Liver (tissue), 7 donors: ENCODE measurements at regions not wholly inside any gene's neighbourhood (a gene's known extent, or its start where the extent isn't known, plus 50 kb on each side); places are given as distances from the start of the nearest gene placed in this dataset.

ENCODE experiments used
- DNase-seq: peaks from one replicate; pipeline ENCODE4 v3.0.0-alpha.2; 2017; ENCODE audit warnings: low spot score
- H3K27ac ChIP-seq, 2 donors: one replicate each; pipeline ENCODE4 v1.7.0; 2013; ENCODE audit warnings: inconsistent platforms in 2 of 2, low read length in 2 of 2, control low read depth in 1 of 2, low read depth in 1 of 2, mild to moderate bottlenecking in 1 of 2
- H3K27me3 ChIP-seq, 4 donors: one replicate each; pipeline versions ENCODE4 v1.6.1 to v1.7.0; 2013; ENCODE audit warnings: low read length in 3 of 4, inconsistent platforms in 1 of 4, mild to moderate bottlenecking in 1 of 4, moderate library complexity in 1 of 4; ENCODE audit not compliant: control insufficient read depth in 4 of 4, insufficient read depth in 4 of 4
- H3K36me3 ChIP-seq, 4 donors: one replicate each; pipeline versions ENCODE4 v1.6.1 to v1.7.0; 2013; ENCODE audit warnings: low read length in 3 of 4, mild to moderate bottlenecking in 3 of 4, low read depth in 1 of 4, moderate library complexity in 1 of 4; ENCODE audit not compliant: control insufficient read depth in 4 of 4, insufficient read depth in 3 of 4
- H3K4me1 ChIP-seq, 4 donors: one replicate each; pipeline versions ENCODE4 v1.6.1 to v1.7.0; 2013; ENCODE audit warnings: low read length in 3 of 4, mild to moderate bottlenecking in 3 of 4, moderate library complexity in 1 of 4; ENCODE audit not compliant: control insufficient read depth in 4 of 4, insufficient read depth in 4 of 4
- H3K4me3 ChIP-seq, 3 donors: one replicate each; pipeline versions ENCODE4 v1.6.1 to v1.7.0; 2013; ENCODE audit warnings: low read length in 3 of 3, control low read depth in 1 of 3, low read depth in 1 of 3, mild to moderate bottlenecking in 1 of 3
- H3K9ac ChIP-seq, 2 donors: one replicate each; pipeline ENCODE4 v1.7.0; 2013; ENCODE audit warnings: low read length in 2 of 2, mild to moderate bottlenecking in 2 of 2, moderate library complexity in 2 of 2, control low read depth in 1 of 2, low read depth in 1 of 2
- H3K9me3 ChIP-seq, 4 donors: one replicate each; pipeline versions ENCODE4 v1.6.1 to v1.7.0; 2013; ENCODE audit warnings: low read length in 3 of 4; ENCODE audit not compliant: control insufficient read depth in 4 of 4
- FOXA1 ChIP-seq: IDR thresholded peaks from 2 replicates; pipeline ENCODE4 v1.6.1; 2016; ENCODE audit warnings: antibody characterized with exemption
- FOXA2 ChIP-seq: IDR thresholded peaks from 2 replicates; pipeline ENCODE4 v1.6.1; 2016; ENCODE audit warnings: antibody characterized with exemption
- GABPA ChIP-seq, 2 donors: IDR thresholded peaks in 1 of 2; conservative IDR thresholded peaks in 1 of 2; 2 replicates each; pipeline ENCODE4 v1.6.1; 2016; ENCODE audit warnings: antibody characterized with exemption in 2 of 2, mild to moderate bottlenecking in 1 of 2, moderate library complexity in 1 of 2
- HNF4A ChIP-seq, 2 donors: conservative IDR thresholded peaks; 2 replicates each; pipeline ENCODE4 v1.6.1; 2016; ENCODE audit warnings: antibody characterized with exemption in 2 of 2, mild to moderate bottlenecking in 2 of 2
- JUND ChIP-seq, 2 donors: IDR thresholded peaks; 2 replicates each; pipeline ENCODE4 v1.6.1; 2016; ENCODE audit warnings: antibody characterized with exemption in 2 of 2
- NR2F2 ChIP-seq: IDR thresholded peaks from 2 replicates; pipeline ENCODE4 v1.6.1; 2016; ENCODE audit warnings: antibody characterized with exemption
- RXRA ChIP-seq, 2 donors: IDR thresholded peaks; 2 replicates each; pipeline ENCODE4 v1.6.1; 2017 to 2018; ENCODE audit warnings: antibody characterized with exemption in 2 of 2, mild to moderate bottlenecking in 1 of 2
- SP1 ChIP-seq: IDR thresholded peaks from 2 replicates; pipeline ENCODE4 v1.6.1; 2018; ENCODE audit warnings: antibody characterized with exemption, mild to moderate bottlenecking
- TAF1 ChIP-seq: conservative IDR thresholded peaks from 2 replicates; pipeline ENCODE4 v1.6.1; 2016; ENCODE audit warnings: antibody characterized with exemption, mild to moderate bottlenecking
- YY1 ChIP-seq: IDR thresholded peaks from 2 replicates; pipeline ENCODE4 v1.6.1; 2016; ENCODE audit warnings: antibody characterized with exemption, mild to moderate bottlenecking
- ZBTB33 ChIP-seq: IDR thresholded peaks from 2 replicates; pipeline ENCODE4 v1.6.1; 2016; ENCODE audit warnings: antibody characterized with exemption
- WGBS: extraction: QIAGEN DNeasy Blood & Tissue Kit; methylation state at CpG from one replicate; pipeline ENCODE4 v1.1.7; 2013; 5-methylcytosine and 5-hydroxymethylcytosine counted together
- TF ChIP-seq, protein P1 (sequence below): IDR thresholded peaks from 2 replicates; pipeline ENCODE4 v1.6.1; 2016; ENCODE audit warnings: antibody characterized with exemption
- TF ChIP-seq, protein P2 (sequence below): IDR thresholded peaks from 2 replicates; pipeline ENCODE4 v1.6.1; 2016; ENCODE audit warnings: antibody characterized with exemption
- donor health status: healthy.
- donor health status: healthy.
- donor health status: healthy.
- donor health status: healthy.

DNA sequence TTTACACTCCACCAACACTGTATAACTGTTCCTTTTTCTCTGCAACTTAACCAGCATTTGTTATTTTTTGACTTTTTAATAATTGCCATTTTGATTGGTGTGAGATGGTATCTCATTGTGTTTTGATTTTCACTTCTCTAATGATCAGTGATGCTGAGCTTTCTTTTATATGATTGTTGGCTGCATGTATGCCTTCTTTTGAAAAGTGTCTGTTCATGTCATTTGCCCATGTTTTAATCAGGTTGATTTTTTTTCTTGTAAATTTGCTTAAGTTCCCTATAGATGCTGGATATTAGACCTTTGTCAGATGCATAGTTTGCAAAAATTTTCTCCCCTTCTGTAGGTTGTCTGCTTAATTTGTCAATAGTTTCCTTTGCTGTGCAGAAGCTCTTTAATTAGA lies 263.0 kb downstream of the MBNL1 start (continued):
- TF ChIP-seq ZBTB33 = no peak

- DNase-seq = no peak
- no peak overlapping the region for H3K9ac ChIP-seq
- peaks cover 0 to 2% (median 1%) of the 10 kb centered on the region in 4 donors for H3K9me3 ChIP-seq
- no peaks in the 10 kb centered on the region for H3K36me3 ChIP-seq
- no peak overlapping the region for H3K27ac ChIP-seq
- no peaks in the 10 kb centered on the region for H3K27me3 ChIP-seq
- 96% methylated on average over 1 of the region's 1 CpG for WGBS
- H3K4me3 ChIP-seq = no peak overlapping the region
- no peak for TF ChIP-seq SP1
- TF ChIP-seq, protein P1, sequence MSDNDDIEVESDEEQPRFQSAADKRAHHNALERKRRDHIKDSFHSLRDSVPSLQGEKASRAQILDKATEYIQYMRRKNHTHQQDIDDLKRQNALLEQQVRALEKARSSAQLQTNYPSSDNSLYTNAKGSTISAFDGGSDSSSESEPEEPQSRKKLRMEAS = no peak
- TF ChIP-seq ZBTB33 = no peak
- TF ChIP-seq, protein P2, sequence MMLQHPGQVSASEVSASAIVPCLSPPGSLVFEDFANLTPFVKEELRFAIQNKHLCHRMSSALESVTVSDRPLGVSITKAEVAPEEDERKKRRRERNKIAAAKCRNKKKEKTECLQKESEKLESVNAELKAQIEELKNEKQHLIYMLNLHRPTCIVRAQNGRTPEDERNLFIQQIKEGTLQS = no peak
- no peak for TF ChIP-seq YY1
- no peak for TF ChIP-seq TAF1
- TF ChIP-seq FOXA1 = no peak
- TF ChIP-seq RXRA (IDR thresholded peaks at IDR 0.05) = no peak
- no peaks in the 10 kb centered on the region for H3K4me1 ChIP-seq
Observed at GRCh38 chr3:152538518-152538917, 269.8 kb downstream of the MBNL1 start.

- no peaks in the 10 kb centered on the region for H3K36me3 ChIP-seq
- 93% methylated on average over 2 of the region's 2 CpGs for WGBS
- H3K9me3 ChIP-seq = peaks cover 0 to 4% (median 1%) of the 10 kb centered on the region in 4 donors
Observed at GRCh38 chr3:152539191-152539764, 270.5 kb downstream of the MBNL1 start.

More at GRCh38 chr3:152539191-152539764, 270.5 kb downstream of the MBNL1 start:
- Histone ChIP-seq H3K27ac (no peak overlapping the region), H3K9ac (no peak overlapping the region), H3K27me3 (no peaks in the 10 kb centered on the region), H3K4me3 (no peak overlapping the region), H3K4me1 (no peaks in the 10 kb centered on the region)
- no peak for DNase-seq
- no peak for TF ChIP-seq NR2F2
- no peak for TF ChIP-seq SP1
- no peak for TF ChIP-seq ZBTB33
- no peak for TF ChIP-seq TAF1
- TF ChIP-seq GABPA (IDR thresholded peaks at IDR 0.05 in 1 of 2, conservative IDR thresholded peaks at IDR 0.05 in 1 of 2) = no peak
- no peak for TF ChIP-seq YY1
- no peak for TF ChIP-seq FOXA2
- no peak for TF ChIP-seq FOXA1
- TF ChIP-seq HNF4A (conservative IDR thresholded peaks at IDR 0.05) = no peak
- no peak for TF ChIP-seq JUND (IDR thresholded peaks at IDR 0.05)
